ENCODE measurements at regions not wholly inside any gene's neighbourhood (a gene's known extent, or its start where the extent isn't known, plus 50 kb on each side); places are given as distances from the start of the nearest gene placed in this dataset.

- no peaks in the 10 kb centered on the region for H3K27me3 ChIP-seq
- TF ChIP-seq POLR2A (IDR thresholded peaks at IDR 0.05): no peak
- no peak for TF ChIP-seq CTCF (IDR thresholded peaks at IDR 0.05)
- 46 to 57% methylated on average over 2 of the region's 2 CpGs for WGBS, 2 donors
- no peak for DNase-seq
- no peaks in the 10 kb centered on the region for H3K36me3 ChIP-seq (ENCODE audit: low read depth, missing control alignments)
- no peaks in the 10 kb centered on the region for H3K9me3 ChIP-seq
- H3K4me1 ChIP-seq: no peaks in the 10 kb centered on the region
- intact Hi-C loops (cut with DNase I; ENCODE audit: low total_unique reads): no loop called here
- no peak overlapping the region for H3K4me3 ChIP-seq
- no peak overlapping the region for H3K27ac ChIP-seq
Measured at GRCh38 chr7:46902463-46902862, 679.4 kb downstream of the TNS3 start.

- Histone ChIP-seq H3K36me3 (ENCODE audit: low read depth, missing control alignments) (no peaks in the 10 kb centered on the region), H3K9me3 (no peaks in the 10 kb centered on the region), H3K27ac (no peak overlapping the region), H3K4me1 (no peaks in the 10 kb centered on the region), H3K27me3 (no peaks in the 10 kb centered on the region), H3K4me3 (no peak overlapping the region)
- intact Hi-C loops (cut with DNase I; ENCODE audit: low total_unique reads): no loop called here
- no peak for DNase-seq
- 65% methylated on average over 6 of the region's 6 CpGs for WGBS, 2 donors
- no peak for TF ChIP-seq POLR2A (IDR thresholded peaks at IDR 0.05)
Measured at GRCh38 chr7:46900312-46901263, 681.3 kb downstream of the TNS3 start.

- no peak overlapping the region for H3K4me3 ChIP-seq
- no peaks in the 10 kb centered on the region for H3K27me3 ChIP-seq
- no peak for DNase-seq
- TF ChIP-seq CTCF (IDR thresholded peaks at IDR 0.05) (no peak), POLR2A (IDR thresholded peaks at IDR 0.05) (no peak)
- H3K9me3 ChIP-seq: no peaks in the 10 kb centered on the region
- H3K36me3 ChIP-seq (ENCODE audit: low read depth, missing control alignments): no peaks in the 10 kb centered on the region
- 81 to 86% methylated on average over 4 of the region's 4 CpGs for WGBS, 2 donors
- intact Hi-C loops (cut with DNase I; ENCODE audit: low total_unique reads): no loop called here
- no peaks in the 10 kb centered on the region for H3K4me1 ChIP-seq
- no peak overlapping the region for H3K27ac ChIP-seq
Measured at GRCh38 chr7:46897381-46897780, 684.5 kb downstream of the TNS3 start.

GRCh38 chr7:46886669-46887374 lies 695.1 kb downstream of the TNS3 start:
- intact Hi-C loops (cut with DNase I; ENCODE audit: low total_unique reads): no loop called here
- 90 to 95% methylated on average over 8 of the region's 8 CpGs for WGBS, 2 donors
- no peak overlapping the region for H3K27ac ChIP-seq

More at GRCh38 chr7:46886669-46887374, 695.1 kb downstream of the TNS3 start:
- H3K27me3 ChIP-seq: no peaks in the 10 kb centered on the region
- H3K9me3 ChIP-seq: no peaks in the 10 kb centered on the region
- DNase-seq: no peak
- H3K4me3 ChIP-seq: no peak overlapping the region
- no peaks in the 10 kb centered on the region for H3K36me3 ChIP-seq (ENCODE audit: low read depth, missing control alignments)
- no peaks in the 10 kb centered on the region for H3K4me1 ChIP-seq
- TF ChIP-seq CTCF (IDR thresholded peaks at IDR 0.05) (no peak), POLR2A (IDR thresholded peaks at IDR 0.05) (no peak)
